ENCODE measurements at regions not wholly inside any gene's neighbourhood (a gene's known extent, or its start where the extent isn't known, plus 50 kb on each side); places are given as distances from the start of the nearest gene placed in this dataset.
"Not testable (repeated sequence)": the region's sequence is repeated elsewhere in the genome, so short reads cannot be mapped to it uniquely, and the experiment has no call there.

- ChIA-PET CTCF (no interaction called here), POLR2A (no interaction called here)
- no peak for TF ChIP-seq CTCF (IDR thresholded peaks at IDR 0.05; ENCODE audit: control extremely low read depth, extremely low read depth, low read depth, missing control alignments)
- DNase-seq (ENCODE audit: extremely low spot score) = no peak
Observed at GRCh38 chr17:77803726-77804125, 154.8 kb upstream of the TNRC6C start.

DNA sequence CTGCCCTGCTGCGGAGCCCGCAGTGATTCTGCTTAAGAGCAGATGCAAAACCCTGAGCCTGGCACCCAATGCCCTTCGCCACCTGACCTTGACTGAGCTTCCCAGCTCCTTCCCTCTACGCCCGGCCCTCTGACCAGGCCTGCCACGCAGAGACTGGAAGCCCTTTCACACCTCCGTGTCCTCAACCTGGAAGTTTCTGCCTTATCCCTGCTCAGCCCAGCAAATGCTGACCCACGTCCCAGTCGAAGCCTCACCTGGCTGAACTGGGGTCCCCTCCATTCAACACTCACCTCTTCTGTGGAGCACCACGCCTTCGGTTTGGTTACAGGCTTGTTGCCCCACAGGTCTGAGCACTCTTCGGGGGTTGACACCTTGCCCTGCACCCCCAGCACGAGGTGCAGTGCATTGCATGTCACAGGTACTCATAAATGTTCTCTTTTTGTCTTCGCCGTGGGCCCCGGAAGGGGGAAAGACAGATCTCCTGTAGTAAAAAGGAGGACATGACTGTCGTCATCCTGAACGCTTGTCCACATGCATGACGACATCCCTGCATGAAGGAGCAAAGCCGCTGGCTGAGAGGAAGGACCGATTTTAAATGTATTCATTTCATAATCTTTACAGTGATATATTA lies 153.6 kb upstream of the TNRC6C start:
- no peak for DNase-seq (ENCODE audit: extremely low spot score)
- ChIA-PET CTCF (no interaction called here), POLR2A (no interaction called here)
- TF ChIP-seq CTCF (IDR thresholded peaks at IDR 0.05; ENCODE audit: control extremely low read depth, extremely low read depth, low read depth, missing control alignments) = no peak

- POLR2A ChIA-PET; CTCF ChIA-PET; DNase-seq (ENCODE audit: extremely low spot score): not testable (repeated sequence)
Observed at GRCh38 chr17:77805970-77806369, 152.5 kb upstream of the TNRC6C start.

- no peak for DNase-seq (ENCODE audit: extremely low spot score)
- POLR2A ChIA-PET = no interaction called here
- CTCF ChIA-PET = no interaction called here
- TF ChIP-seq CTCF (IDR thresholded peaks at IDR 0.05; ENCODE audit: control extremely low read depth, extremely low read depth, low read depth, missing control alignments) = no peak
Observed at GRCh38 chr17:77807051-77807745, 151.3 kb upstream of the TNRC6C start.

DNA sequence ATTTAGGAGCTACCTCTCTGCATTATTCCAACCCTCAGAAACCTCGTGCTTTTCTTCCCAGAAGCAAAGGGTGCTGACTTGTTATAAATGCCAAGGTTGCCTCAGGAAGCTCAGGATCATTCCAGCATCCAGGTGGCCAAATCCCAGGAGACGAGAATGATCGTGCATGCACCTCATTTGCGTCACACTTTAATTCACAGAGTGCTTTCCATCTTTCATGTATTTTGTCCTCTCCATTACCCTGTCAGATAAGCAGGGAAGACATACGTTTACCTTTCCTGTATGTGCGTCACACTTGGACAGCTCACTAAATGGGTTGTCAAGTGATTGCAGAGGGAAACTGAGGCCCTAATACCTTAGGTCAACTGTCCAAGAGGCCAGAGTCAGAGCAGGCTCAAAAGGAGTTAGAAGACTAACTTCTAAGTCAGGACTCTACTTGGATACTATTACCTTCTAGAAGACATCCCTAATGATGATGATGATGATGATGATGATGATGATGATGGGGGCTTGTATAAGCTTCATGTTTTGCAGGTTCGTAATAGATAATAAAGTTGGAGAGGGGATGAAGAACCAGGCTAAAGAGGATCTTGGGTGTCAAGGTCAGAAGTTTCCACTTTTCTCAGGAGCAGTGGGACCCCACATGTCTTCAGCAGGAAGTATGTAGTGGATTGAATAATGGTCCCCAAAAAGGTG lies 150.6 kb upstream of the TNRC6C start:
- no peak for TF ChIP-seq CTCF (IDR thresholded peaks at IDR 0.05; ENCODE audit: control extremely low read depth, extremely low read depth, low read depth, missing control alignments)
- ChIA-PET POLR2A (no interaction called here), CTCF (no interaction called here)
- no peak for DNase-seq (ENCODE audit: extremely low spot score)

- no peak for DNase-seq (ENCODE audit: extremely low spot score)
- ChIA-PET CTCF (no interaction called here), POLR2A (no interaction called here)
- no peak for TF ChIP-seq CTCF (IDR thresholded peaks at IDR 0.05; ENCODE audit: control extremely low read depth, extremely low read depth, low read depth, missing control alignments)
Observed at GRCh38 chr17:77808686-77809425, 149.6 kb upstream of the TNRC6C start.
